ENCODE measurements at regions not wholly inside any gene's neighbourhood (a gene's known extent, or its start where the extent isn't known, plus 50 kb on each side); places are given as distances from the start of the nearest gene placed in this dataset.

GRCh38 chrX:135651647-135652295 lies 61.7 kb upstream of the CT45A1 start:
- Histone ChIP-seq H3K23ac (ENCODE audit: insufficient read length) (no peak overlapping the region), H4K20me1 (replicated peaks in 1 of 2; ENCODE audit: control insufficient read depth in 1 of 2, insufficient read depth in 2 of 2, low read length in 2 of 2) (no peaks in the 10 kb centered on the region), H2BK20ac (ENCODE audit: low read length) (no peak overlapping the region), H3K9ac (replicated peaks in 1 of 4; ENCODE audit: extremely low read depth in 1 of 4, low read depth in 3 of 4, low read length in 3 of 4) (no peak overlapping the region), H3K79me1 (ENCODE audit: low read depth, low read length) (no peaks in the 10 kb centered on the region), H2BK15ac (ENCODE audit: low read length) (no peak overlapping the region), H3K18ac (ENCODE audit: extremely low read depth, low read length) (no peak overlapping the region), H3K4me3 (ENCODE audit: extremely low read depth in 1 of 4, insufficient read depth in 2 of 4, low read depth in 3 of 4, low read length in 4 of 4) (no peak overlapping the region), H2BK12ac (ENCODE audit: low read depth, low read length) (no peak overlapping the region), H3K9me3 (ENCODE audit: insufficient read depth in 2 of 2, low read depth in 1 of 2, low read length in 1 of 2) (peaks cover 0 to 17% of the 10 kb centered on the region in 2 experiments; a peak in 2 of 4 replicates), H4K8ac (ENCODE audit: extremely low read depth, insufficient read depth, low read length) (no peak overlapping the region), H3K56ac (replicated peaks; ENCODE audit: insufficient read length, low read depth, low read length) (no peak overlapping the region), H3K14ac (ENCODE audit: insufficient read length) (no peak overlapping the region), H3K36me3 (ENCODE audit: control insufficient read depth in 2 of 4, insufficient read depth in 4 of 4, low read length in 3 of 4) (no peaks in the 10 kb centered on the region), H3K27ac (ENCODE audit: low read depth, low read length) (no peak overlapping the region), H2BK5ac (ENCODE audit: low read depth, low read length) (no peak overlapping the region), H3K4ac (replicated peaks; ENCODE audit: insufficient read length, low read depth, low read length) (no peak overlapping the region), H3K4me1 (replicated peaks in 1 of 4; ENCODE audit: control insufficient read depth in 3 of 4, insufficient read depth in 4 of 4, low read length in 3 of 4) (no peaks in the 10 kb centered on the region), H4K5ac (ENCODE audit: insufficient read length, low read depth, low read length) (no peak overlapping the region), H2BK120ac (replicated peaks; ENCODE audit: low read depth, low read length) (no peak overlapping the region), H4K91ac (replicated peaks; ENCODE audit: insufficient read length, low read length) (no peak overlapping the region), H3K23me2 (ENCODE audit: low read depth, low read length) (no peaks in the 10 kb centered on the region), H2AK5ac (ENCODE audit: low read depth, low read length) (no peak overlapping the region), H3K4me2 (ENCODE audit: insufficient read depth in 1 of 2, low read depth in 2 of 2, low read length in 2 of 2) (no peak overlapping the region), H2AFZ (ENCODE audit: low read length) (no peak overlapping the region), H3K27me3 (replicated peaks in 1 of 4; ENCODE audit: control insufficient read depth in 3 of 4, extremely low read depth in 1 of 4, insufficient read depth in 3 of 4, low read length in 3 of 4) (no peaks in the 10 kb centered on the region), H3K79me2 (ENCODE audit: control insufficient read depth in 1 of 2, insufficient read depth in 2 of 2, low read length in 2 of 2) (no peaks in the 10 kb centered on the region)
- ChIA-PET POLR2A (ENCODE audit: partially characterized antibody) (no interaction called here), CTCF (ENCODE audit: partially characterized antibody) (no interaction called here)
- no peak for FAIRE-seq
- DNase-seq (ENCODE audit: low read depth in 1 of 2, low spot score in 2 of 2) = no peak
- WGBS, 2 experiments (ENCODE audit: extremely low coverage in 1 of 2, insufficient coverage in 1 of 2, insufficient read length in 1 of 2, insufficient replicate concordance in 2 of 2, low coverage in 1 of 2, low lambda C conversion rate in 2 of 2, missing lambda C conversion rate in 1 of 2) = 67% methylated on average over 5 of the region's 6 CpGs; no CpG with 5 or more reads in 1 of the 2 experiments
- TF ChIP-seq EZH2 (IDR thresholded peaks at IDR 0.05; ENCODE audit: low read depth, low read length, severe bottlenecking) (no peak), RNF2 (IDR thresholded peaks at IDR 0.05; ENCODE audit: borderline replicate concordance, low read depth, low read length, missing control alignments, poor library complexity, severe bottlenecking) (no peak), POLR2A (IDR thresholded peaks at IDR 0.05; ENCODE audit: control extremely low read depth in 1 of 2, low read depth in 2 of 2, low read length in 2 of 2) (no peak), TAF7 (optimal IDR thresholded peaks at IDR 0.05; ENCODE audit: borderline replicate concordance, low read depth, low read length) (no peak), BCL11A (IDR thresholded peaks at IDR 0.05; ENCODE audit: low read depth in 2 of 2, low read length in 2 of 2) (no peak), CTBP2 (IDR thresholded peaks at IDR 0.05; ENCODE audit: borderline replicate concordance, insufficient read depth, insufficient read length, low read length) (no peak), CBX8 (IDR thresholded peaks at IDR 0.05; ENCODE audit: borderline replicate concordance, low read depth, low read length) (no peak), SIRT6 (IDR thresholded peaks at IDR 0.05; ENCODE audit: low read length) (no peak), FOSL1 (IDR thresholded peaks at IDR 0.05; ENCODE audit: insufficient read depth, low read depth, low read length) (no peak), TEAD4 (IDR thresholded peaks at IDR 0.05; ENCODE audit: low read depth, low read length) (no peak), NANOG (IDR thresholded peaks at IDR 0.05; ENCODE audit: insufficient read depth, low read depth, low read length, poor library complexity, severe bottlenecking) (no peak), RXRA (IDR thresholded peaks at IDR 0.05; ENCODE audit: insufficient read depth, low read depth, low read length) (no peak), SP1 (IDR thresholded peaks at IDR 0.05; ENCODE audit: low read depth, low read length) (no peak), SIN3A (conservative IDR thresholded peaks at IDR 0.05 in 1 of 2, IDR thresholded peaks at IDR 0.05 in 1 of 2; ENCODE audit: low read depth in 1 of 2, low read length in 2 of 2) (no peak)

All from H1 (cell line).